ENCODE measurements at regions not wholly inside any gene's neighbourhood (a gene's known extent, or its start where the extent isn't known, plus 50 kb on each side); places are given as distances from the start of the nearest gene placed in this dataset.

DNA sequence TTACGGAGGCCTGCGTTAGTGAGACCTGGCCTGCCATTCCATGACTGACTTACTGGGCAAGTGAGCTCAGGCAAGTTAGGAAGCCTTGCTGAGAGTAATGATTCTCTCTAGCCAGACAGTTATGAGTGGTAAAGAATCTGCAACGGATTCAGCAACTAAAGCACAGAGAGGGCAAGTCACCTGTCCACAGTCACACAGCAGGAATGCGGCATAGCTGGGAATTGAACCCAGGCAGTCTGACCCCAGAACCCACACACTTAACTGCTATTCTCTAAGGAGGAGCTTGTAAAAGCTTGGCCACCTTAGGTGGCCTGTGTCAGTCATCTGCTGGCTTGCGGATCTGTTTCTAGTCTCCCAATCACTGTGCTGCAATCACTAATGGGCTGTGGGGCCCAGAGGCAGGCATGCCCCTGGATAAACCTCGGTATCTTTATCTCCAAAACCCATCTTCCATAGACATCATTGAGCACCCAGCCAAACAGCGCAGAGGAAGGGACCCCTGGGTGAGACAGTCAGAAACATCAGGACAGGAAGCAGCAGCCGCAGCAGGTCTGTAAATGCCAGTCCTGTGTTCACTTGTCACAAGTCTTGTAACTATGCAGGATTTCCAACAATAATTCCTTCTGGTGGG lies 215.9 kb upstream of the KCNG1 start:
- no peak for ATAC-seq (replicated peaks)
- no peak overlapping the region for H3K4me3 Mint-ChIP-seq

DNA sequence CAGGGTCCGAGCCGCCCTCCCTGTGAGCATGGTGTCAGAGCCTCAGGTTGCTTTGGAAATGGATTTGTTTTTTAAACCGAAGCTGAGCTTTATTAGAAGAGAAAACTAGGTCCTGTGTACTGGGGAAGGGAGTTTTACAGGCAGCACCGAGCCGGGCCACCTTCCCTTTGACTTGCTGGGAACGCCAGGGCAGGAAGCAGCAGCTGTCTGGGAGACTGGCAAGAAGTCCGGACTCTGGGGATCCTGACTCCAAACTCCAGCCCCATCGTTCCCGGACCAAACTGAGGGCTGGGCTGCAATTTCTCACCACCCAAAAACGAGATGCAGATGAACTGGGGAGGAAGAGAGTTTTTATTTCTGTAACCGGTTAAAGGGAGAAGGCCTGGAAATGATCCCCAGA lies 214.9 kb upstream of the KCNG1 start:
- peaks cover 55 to 64% of the 10 kb centered on the region in 2 donors for H3K27me3 Mint-ChIP-seq
- no peak for ATAC-seq (replicated peaks)
- H3K4me3 Mint-ChIP-seq = no peak overlapping the region
- H3K4me1 Mint-ChIP-seq (ENCODE audit: low read depth in 2 of 2) = peaks cover 0 to 4% of the 10 kb centered on the region in 2 donors
- peaks cover 3 to 8% of the 10 kb centered on the region in 2 donors for H3K9me3 Mint-ChIP-seq
- no peak overlapping the region for H3K27ac Mint-ChIP-seq
- DNase-seq = no peak
- H3K36me3 Mint-ChIP-seq (ENCODE audit: insufficient read depth) = no peaks in the 10 kb centered on the region

More for the DNA sequence above, 215.9 kb upstream of the KCNG1 start:
- peaks cover 0 to 4% of the 10 kb centered on the region in 2 donors for H3K4me1 Mint-ChIP-seq (ENCODE audit: low read depth in 2 of 2)
- no peak for DNase-seq
- peaks cover 55 to 64% of the 10 kb centered on the region in 2 donors for H3K27me3 Mint-ChIP-seq
- H3K27ac Mint-ChIP-seq = no peak overlapping the region
- peaks cover 3 to 8% of the 10 kb centered on the region in 2 donors for H3K9me3 Mint-ChIP-seq
- H3K36me3 Mint-ChIP-seq (ENCODE audit: insufficient read depth) = no peaks in the 10 kb centered on the region

DNA sequence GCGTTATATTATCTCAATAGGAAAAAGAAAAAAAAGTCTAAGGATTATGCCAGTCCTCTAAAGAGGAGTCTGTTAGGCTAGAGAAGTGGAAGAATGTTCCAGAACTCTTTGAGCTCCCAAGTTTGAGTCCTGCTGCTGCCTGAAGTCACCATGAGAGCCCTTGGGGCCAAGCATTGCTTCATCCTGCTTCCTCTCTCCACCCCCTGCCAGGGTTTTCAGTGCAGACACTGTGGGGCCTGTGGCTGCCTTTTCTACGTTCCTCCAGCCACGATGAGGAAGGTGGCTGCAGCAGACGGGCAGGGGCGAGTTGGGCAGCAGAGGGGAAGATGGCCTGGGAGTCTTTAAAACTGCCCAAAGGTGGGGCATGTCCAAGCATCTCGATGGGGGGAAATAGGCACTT lies 214.4 kb upstream of the KCNG1 start:
- H3K27me3 Mint-ChIP-seq = peaks cover 55 to 61% of the 10 kb centered on the region in 2 donors

DNA sequence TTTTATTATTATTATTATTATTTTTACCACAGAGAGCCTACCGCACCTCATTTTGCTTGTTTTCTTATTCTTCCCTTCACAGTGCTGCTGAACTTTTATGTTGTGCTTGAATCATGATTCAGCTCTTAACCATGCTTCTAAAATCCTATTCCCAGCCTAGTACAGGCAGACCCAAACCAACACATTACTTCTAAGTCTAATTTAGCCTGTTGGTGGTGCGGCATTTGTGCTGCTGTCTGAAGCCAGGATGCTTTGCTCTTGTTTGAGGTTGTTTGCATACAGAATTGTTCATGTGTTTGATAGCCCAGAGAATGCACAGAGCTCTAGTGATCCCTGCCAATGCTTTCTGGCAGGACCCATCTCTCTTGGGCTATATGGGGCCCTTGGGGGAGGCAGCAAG lies 213.5 kb upstream of the KCNG1 start:
- ATAC-seq (replicated peaks) (no peak), DNase-seq (no peak)
- Mint-ChIP-seq H3K9me3 (no peaks in the 10 kb centered on the region), H3K27me3 (peaks cover 55 to 62% of the 10 kb centered on the region in 2 donors), H3K36me3 (ENCODE audit: insufficient read depth) (no peaks in the 10 kb centered on the region), H3K4me3 (no peak overlapping the region), H3K27ac (no peak overlapping the region), H3K4me1 (ENCODE audit: low read depth in 2 of 2) (peaks cover 0 to 4% of the 10 kb centered on the region in 2 donors)

More for the DNA sequence above, 214.4 kb upstream of the KCNG1 start:
- no peak overlapping the region for H3K27ac Mint-ChIP-seq
- peaks cover 0 to 4% of the 10 kb centered on the region in 2 donors for H3K4me1 Mint-ChIP-seq (ENCODE audit: low read depth in 2 of 2)
- H3K4me3 Mint-ChIP-seq = no peak overlapping the region
- peaks cover 3 to 6% of the 10 kb centered on the region in 2 donors for H3K9me3 Mint-ChIP-seq
- no peak for ATAC-seq (replicated peaks)
- no peaks in the 10 kb centered on the region for H3K36me3 Mint-ChIP-seq (ENCODE audit: insufficient read depth)
- DNase-seq = no peak

DNA sequence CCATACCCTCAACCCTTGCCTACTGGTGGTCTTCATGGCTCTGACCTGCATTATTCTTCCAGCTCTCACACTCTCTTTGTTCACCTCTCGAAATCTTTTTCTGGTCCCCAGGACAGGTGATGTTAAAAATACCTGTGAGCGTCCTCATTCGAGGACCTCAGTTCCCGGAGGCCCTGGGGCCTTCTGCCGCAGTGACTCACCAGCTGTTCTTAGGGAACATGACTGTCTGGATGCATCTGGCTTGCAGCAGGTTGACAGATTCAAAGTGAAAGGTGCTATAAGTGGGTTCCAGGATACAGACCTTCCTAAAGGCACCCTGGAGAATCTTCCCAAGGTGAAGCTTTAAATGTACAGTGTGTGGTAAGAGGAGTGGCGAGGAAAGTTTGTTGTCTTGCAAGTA lies 210.4 kb upstream of the KCNG1 start:
- no peaks in the 10 kb centered on the region for H3K36me3 Mint-ChIP-seq (ENCODE audit: insufficient read depth)
- no peaks in the 10 kb centered on the region for H3K4me1 Mint-ChIP-seq (ENCODE audit: low read depth in 2 of 2)
- no peaks in the 10 kb centered on the region for H3K9me3 Mint-ChIP-seq
- ATAC-seq (replicated peaks) (no peak), DNase-seq (no peak)
- H3K4me3 Mint-ChIP-seq = no peak overlapping the region
- peaks cover 62 to 84% of the 10 kb centered on the region in 2 donors for H3K27me3 Mint-ChIP-seq
- no peak overlapping the region for H3K27ac Mint-ChIP-seq

DNA sequence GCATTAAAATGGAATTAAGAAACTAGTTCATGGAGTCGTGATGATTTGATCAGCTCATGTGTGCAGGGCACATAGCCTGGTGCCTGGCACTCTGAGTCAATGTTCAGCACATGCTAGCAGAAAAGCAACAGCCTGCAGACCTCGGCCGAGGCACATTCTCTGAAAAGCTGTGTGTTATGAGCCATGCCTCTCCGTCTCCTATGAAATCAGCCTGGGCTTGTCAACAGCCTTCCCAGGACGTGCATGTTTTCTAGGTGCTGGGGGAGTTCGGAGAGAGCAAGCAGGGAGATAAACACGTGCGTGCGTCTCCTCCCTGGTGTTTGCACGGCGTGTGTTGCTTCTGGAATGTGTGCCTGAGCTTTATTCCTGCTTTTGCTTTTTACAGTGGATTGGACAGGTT lies 207.8 kb upstream of the KCNG1 start:
- H3K4me3 Mint-ChIP-seq = no peak overlapping the region

DNA sequence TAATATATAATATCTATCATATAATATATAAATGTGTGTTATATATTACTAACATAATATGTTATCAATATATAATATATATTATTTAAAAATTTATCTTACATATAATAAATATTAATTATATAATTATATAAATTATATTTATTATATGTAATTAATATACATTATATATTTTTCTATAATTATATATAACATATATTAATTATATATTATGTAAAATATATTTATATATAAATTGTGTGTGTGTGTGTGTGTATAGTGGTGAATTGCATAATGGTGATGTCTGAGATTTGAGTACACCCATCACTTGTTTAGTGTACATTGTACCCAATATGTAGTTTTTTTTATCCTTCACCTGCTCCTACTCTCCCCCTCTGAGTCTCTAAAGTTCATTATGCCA lies 205.9 kb upstream of the KCNG1 start:
- ATAC-seq (replicated peaks) (no peak), DNase-seq (no peak)
- Mint-ChIP-seq H3K4me3 (no peak overlapping the region), H3K36me3 (ENCODE audit: insufficient read depth) (no peaks in the 10 kb centered on the region), H3K27ac (no peak overlapping the region), H3K4me1 (ENCODE audit: low read depth in 2 of 2) (no peaks in the 10 kb centered on the region), H3K9me3 (no peaks in the 10 kb centered on the region), H3K27me3 (peaks cover 30 to 42% of the 10 kb centered on the region in 2 donors)

More for the DNA sequence above, 207.8 kb upstream of the KCNG1 start:
- Mint-ChIP-seq H3K9me3 (no peaks in the 10 kb centered on the region), H3K36me3 (ENCODE audit: insufficient read depth) (no peaks in the 10 kb centered on the region), H3K27me3 (peaks cover 48 to 62% of the 10 kb centered on the region in 2 donors), H3K4me1 (ENCODE audit: low read depth in 2 of 2) (no peaks in the 10 kb centered on the region), H3K27ac (no peak overlapping the region)
- no peak for DNase-seq
- no peak for ATAC-seq (replicated peaks)

DNA sequence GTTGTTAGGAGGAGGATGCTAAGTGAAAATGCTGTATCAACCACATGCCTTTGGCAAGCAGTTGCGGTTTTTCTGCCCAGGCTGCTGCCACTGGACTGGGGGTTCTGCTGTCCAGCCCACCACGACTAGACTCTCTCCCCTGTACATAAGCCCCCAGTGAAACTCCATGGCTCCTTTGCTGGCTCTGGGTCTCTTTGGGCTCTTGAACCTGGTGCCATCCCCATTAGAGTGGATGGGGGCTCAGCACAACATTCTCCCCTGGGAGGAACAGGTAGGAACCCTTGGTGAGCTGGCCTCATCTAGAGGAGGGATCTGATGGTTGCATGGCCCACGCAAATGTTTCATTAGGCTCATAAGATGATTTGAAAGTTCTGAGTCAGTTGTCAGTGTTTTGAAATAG lies 204.8 kb upstream of the KCNG1 start:
- H3K4me3 Mint-ChIP-seq = no peak overlapping the region
- ATAC-seq (replicated peaks) = no peak
- no peaks in the 10 kb centered on the region for H3K4me1 Mint-ChIP-seq (ENCODE audit: low read depth in 2 of 2)
- H3K36me3 Mint-ChIP-seq (ENCODE audit: insufficient read depth) = no peaks in the 10 kb centered on the region
- H3K9me3 Mint-ChIP-seq = no peaks in the 10 kb centered on the region
- peaks cover 24 to 39% of the 10 kb centered on the region in 2 donors for H3K27me3 Mint-ChIP-seq
- no peak overlapping the region for H3K27ac Mint-ChIP-seq
- DNase-seq = no peak

DNA sequence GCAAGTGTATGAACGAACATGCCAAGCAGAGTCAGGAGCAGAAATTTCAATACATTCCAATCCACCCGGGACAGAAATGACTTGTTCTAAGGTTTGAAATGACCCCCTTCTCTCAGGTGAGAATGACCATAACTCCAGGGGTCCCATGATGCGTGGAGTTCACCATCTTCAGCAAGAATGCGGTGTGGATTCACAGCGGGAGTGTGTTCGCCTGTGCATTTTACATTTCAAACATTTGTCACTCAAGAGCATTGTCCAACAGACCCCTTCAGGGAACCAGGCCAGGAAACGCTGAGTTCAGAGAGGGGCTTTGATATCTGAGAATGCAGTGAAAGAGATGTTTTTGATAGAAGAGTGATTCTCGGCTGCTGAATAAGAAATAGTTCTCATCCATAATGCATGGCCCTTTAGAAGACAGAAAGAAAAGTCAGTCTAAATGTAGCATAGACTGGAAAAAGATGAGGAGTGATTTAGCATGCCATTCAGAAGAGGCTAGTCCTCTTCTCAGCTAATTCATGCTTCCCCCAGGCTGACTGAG lies 200.3 kb upstream of the KCNG1 start:
- H3K4me1 Mint-ChIP-seq (ENCODE audit: low read depth in 2 of 2) = peaks cover 6 to 8% of the 10 kb centered on the region in 2 donors
- H3K4me3 Mint-ChIP-seq = no peak overlapping the region
- H3K27ac Mint-ChIP-seq = no peak overlapping the region
- peaks cover 45% of the 10 kb centered on the region in 2 donors for H3K27me3 Mint-ChIP-seq
- ATAC-seq (replicated peaks) (no peak), DNase-seq (no peak)
- H3K36me3 Mint-ChIP-seq (ENCODE audit: insufficient read depth) = no peaks in the 10 kb centered on the region
- H3K9me3 Mint-ChIP-seq = no peaks in the 10 kb centered on the region

DNA sequence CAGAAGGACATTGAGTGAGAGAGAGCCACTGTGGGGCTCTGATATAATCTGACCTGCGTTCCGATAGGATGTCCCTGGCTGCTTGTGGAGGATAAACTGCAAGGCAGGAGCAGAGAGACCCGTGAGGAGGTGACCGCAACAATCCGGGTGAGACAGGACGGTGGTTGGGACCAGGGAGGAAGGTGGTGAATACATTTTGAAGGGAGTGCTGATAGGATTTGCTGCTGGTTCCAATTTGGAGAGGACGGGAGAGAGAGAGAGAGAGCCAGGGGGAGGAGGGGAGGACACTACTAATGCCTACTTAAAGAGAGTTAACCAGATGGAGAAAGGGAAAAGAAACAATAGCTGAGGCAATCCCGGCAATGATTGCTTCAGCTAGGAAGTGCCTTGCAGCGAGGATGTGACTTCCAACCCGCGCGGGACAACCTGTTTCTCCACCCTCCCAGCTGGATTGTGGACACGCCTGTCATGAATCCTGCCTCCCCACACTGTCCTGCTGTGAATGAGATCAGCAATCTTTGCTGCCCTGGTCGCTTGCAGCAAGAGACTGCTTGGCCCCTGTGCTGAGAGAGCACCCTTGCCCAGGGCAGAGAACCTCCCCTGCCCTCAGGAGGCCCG lies 199.0 kb upstream of the KCNG1 start:
- Mint-ChIP-seq H3K9me3 (peaks cover 0 to 7% of the 10 kb centered on the region in 2 donors), H3K27me3 (peaks cover 58% of the 10 kb centered on the region in 2 donors), H3K36me3 (ENCODE audit: insufficient read depth) (no peaks in the 10 kb centered on the region), H3K4me1 (ENCODE audit: low read depth in 2 of 2) (peaks cover 6 to 8% of the 10 kb centered on the region in 2 donors), H3K4me3 (no peak overlapping the region), H3K27ac (no peak overlapping the region)
- DNase-seq (no peak), ATAC-seq (replicated peaks) (no peak)

DNA sequence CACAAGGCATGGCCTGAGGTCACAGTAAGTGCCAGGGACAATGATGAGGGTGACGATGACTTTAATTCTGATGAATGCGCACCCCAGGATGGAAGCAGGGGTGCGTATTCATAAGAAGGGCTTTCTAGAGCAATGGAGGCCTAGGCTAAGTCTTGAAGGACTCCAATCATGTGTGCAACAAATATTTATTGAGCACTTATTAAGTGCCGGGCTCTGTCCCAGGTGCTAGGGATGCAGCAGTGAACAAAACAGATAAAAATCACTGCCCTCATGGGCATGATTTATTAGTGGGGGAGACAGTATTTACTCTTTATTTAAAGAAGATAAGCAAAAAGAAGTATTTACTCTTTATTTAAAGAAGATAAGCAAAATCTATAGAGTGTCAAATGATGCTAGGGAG lies 198.2 kb upstream of the KCNG1 start:
- Mint-ChIP-seq H3K9me3 (peaks cover 0 to 11% of the 10 kb centered on the region in 2 donors), H3K27me3 (peaks cover 62 to 65% of the 10 kb centered on the region in 2 donors), H3K27ac (no peak overlapping the region), H3K4me1 (ENCODE audit: low read depth in 2 of 2) (peaks cover 6 to 8% of the 10 kb centered on the region in 2 donors), H3K36me3 (ENCODE audit: insufficient read depth) (no peaks in the 10 kb centered on the region), H3K4me3 (no peak overlapping the region)
- DNase-seq (no peak), ATAC-seq (replicated peaks) (no peak)

DNA sequence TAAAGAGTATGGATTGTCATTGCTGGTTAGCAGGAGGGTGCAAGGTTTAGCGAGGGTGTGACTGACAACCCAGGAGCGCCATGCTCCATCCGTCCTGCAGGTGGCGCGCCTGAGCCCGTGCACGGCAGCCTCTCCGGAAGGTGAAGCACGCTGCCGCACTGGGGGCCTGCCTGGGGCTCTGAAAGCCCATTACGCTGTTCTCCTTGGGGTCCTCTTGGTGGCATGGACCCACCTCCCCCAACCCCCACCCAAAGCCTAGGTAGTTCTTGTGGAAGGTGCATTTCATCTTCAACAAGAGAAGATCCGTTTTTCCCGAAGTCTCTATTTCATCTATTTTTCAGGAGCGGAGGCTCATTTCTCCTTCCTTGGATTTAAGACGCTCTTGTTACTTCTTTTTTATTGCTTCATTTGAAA lies 197.4 kb upstream of the KCNG1 start:
- Mint-ChIP-seq H3K27me3 (peaks cover 66 to 73% of the 10 kb centered on the region in 2 donors), H3K9me3 (peaks cover 0 to 11% of the 10 kb centered on the region in 2 donors), H3K4me3 (no peak overlapping the region), H3K36me3 (ENCODE audit: insufficient read depth) (no peaks in the 10 kb centered on the region), H3K27ac (no peak overlapping the region), H3K4me1 (ENCODE audit: low read depth in 2 of 2) (peaks cover 6 to 8% of the 10 kb centered on the region in 2 donors)
- DNase-seq (peak; percentile 44 to 58 (median 47)), ATAC-seq (replicated peaks) (peak; percentile 53)

DNA sequence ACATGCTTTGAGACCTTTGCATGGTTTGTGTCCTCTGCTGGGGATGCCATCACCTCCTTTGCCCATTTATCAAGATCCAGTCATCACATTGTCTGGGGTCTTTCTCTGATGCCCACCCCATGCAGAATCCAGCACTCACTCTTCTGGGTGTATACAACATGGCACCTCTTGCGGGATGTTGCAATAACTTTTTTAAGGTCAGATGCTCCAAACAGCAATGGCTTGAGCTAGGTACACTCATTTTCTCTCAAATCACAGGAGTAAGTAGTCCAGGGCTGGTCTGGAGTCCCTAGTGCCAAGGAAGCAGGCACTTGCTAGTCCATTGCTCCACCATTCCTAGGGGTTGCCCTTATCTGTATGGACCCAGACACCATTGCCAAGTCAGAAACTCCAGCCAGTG lies 196.6 kb upstream of the KCNG1 start:
- ATAC-seq (replicated peaks) (no peak), DNase-seq (no peak)
- peaks cover 74 to 80% of the 10 kb centered on the region in 2 donors for H3K27me3 Mint-ChIP-seq
- H3K9me3 Mint-ChIP-seq = peaks cover 0 to 11% of the 10 kb centered on the region in 2 donors
- H3K36me3 Mint-ChIP-seq (ENCODE audit: insufficient read depth) = no peaks in the 10 kb centered on the region
- no peak overlapping the region for H3K4me3 Mint-ChIP-seq
- peaks cover 6 to 8% of the 10 kb centered on the region in 2 donors for H3K4me1 Mint-ChIP-seq (ENCODE audit: low read depth in 2 of 2)
- H3K27ac Mint-ChIP-seq = no peak overlapping the region

DNA sequence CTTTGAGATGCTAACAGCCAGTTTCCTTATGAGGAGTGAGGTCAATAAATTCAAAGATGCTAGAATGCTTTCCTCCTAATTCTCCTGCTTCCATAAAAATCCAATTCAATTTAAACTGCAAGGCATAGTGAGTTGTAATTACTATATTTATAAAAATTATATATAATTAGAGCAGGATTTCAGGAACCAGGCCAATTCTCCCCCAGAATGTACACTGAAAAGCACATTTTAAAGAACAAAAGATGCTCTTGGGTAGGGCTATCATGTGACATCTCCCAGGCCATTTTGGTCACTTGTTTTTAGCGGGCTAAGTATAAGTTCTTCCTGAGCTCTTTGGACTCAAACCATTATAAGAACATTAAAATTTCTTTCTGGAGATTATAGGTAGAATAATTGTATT lies 195.7 kb upstream of the KCNG1 start:
- Mint-ChIP-seq H3K36me3 (ENCODE audit: insufficient read depth) (no peaks in the 10 kb centered on the region), H3K27me3 (peaks cover 78 to 90% of the 10 kb centered on the region in 2 donors), H3K9me3 (peaks cover 0 to 11% of the 10 kb centered on the region in 2 donors), H3K4me1 (ENCODE audit: low read depth in 2 of 2) (peaks cover 6 to 8% of the 10 kb centered on the region in 2 donors), H3K4me3 (no peak overlapping the region), H3K27ac (no peak overlapping the region)
- no peak for DNase-seq
- no peak for ATAC-seq (replicated peaks)
